ENCODE measurements at regions not wholly inside any gene's neighbourhood (a gene's known extent, or its start where the extent isn't known, plus 50 kb on each side); places are given as distances from the start of the nearest gene placed in this dataset.

GRCh38 chr15:29624271-29624670, 198.0 kb downstream of the TJP1 start:
- TF ChIP-seq, protein P1, sequence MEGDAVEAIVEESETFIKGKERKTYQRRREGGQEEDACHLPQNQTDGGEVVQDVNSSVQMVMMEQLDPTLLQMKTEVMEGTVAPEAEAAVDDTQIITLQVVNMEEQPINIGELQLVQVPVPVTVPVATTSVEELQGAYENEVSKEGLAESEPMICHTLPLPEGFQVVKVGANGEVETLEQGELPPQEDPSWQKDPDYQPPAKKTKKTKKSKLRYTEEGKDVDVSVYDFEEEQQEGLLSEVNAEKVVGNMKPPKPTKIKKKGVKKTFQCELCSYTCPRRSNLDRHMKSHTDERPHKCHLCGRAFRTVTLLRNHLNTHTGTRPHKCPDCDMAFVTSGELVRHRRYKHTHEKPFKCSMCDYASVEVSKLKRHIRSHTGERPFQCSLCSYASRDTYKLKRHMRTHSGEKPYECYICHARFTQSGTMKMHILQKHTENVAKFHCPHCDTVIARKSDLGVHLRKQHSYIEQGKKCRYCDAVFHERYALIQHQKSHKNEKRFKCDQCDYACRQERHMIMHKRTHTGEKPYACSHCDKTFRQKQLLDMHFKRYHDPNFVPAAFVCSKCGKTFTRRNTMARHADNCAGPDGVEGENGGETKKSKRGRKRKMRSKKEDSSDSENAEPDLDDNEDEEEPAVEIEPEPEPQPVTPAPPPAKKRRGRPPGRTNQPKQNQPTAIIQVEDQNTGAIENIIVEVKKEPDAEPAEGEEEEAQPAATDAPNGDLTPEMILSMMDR (IDR thresholded peaks at IDR 0.05) = no peak
- no peak for TF ChIP-seq POLR2A (IDR thresholded peaks at IDR 0.05)
